Stimulated activated naive CD8-positive, alpha-beta T cell treated with anti-CD3 and anti-CD28 coated beads, Interleukin-15, amount 100 ng/mL, for 72 hours (primary cell): ENCODE measurements at regions not wholly inside any gene's neighbourhood (a gene's known extent, or its start where the extent isn't known, plus 50 kb on each side); places are given as distances from the start of the nearest gene placed in this dataset.

Experiments
- ATAC-seq: fragments of 150-1000 bp; cut with Tn5 transposase; 2 replicates; pipeline ENCODE4 v1.10.0; 2021; ENCODE audit warnings: mild to moderate bottlenecking, moderate library complexity
- DNase-seq, 2 donors: peaks; one replicate each; pipeline ENCODE4 v3.0.0; 2021 to 2022
- H3K27ac Mint-ChIP-seq, 2 donors: one replicate each; pipeline ENCODE4 v1.8.0; 2022; ENCODE audit warnings: mild to moderate bottlenecking in 2 of 2, mixed read lengths in 2 of 2, moderate library complexity in 2 of 2
- H3K27me3 Mint-ChIP-seq: one replicate; pipeline ENCODE4 v1.8.0; 2022; ENCODE audit warnings: mixed read lengths
- H3K4me1 Mint-ChIP-seq: one replicate; pipeline ENCODE4 v1.8.0; 2022; ENCODE audit warnings: mild to moderate bottlenecking, mixed read lengths
- H3K4me3 Mint-ChIP-seq, 2 donors: one replicate each; pipeline ENCODE4 v1.8.0; 2022; ENCODE audit warnings: mild to moderate bottlenecking in 2 of 2, mixed read lengths in 2 of 2, moderate library complexity in 1 of 2
- H3K9me3 Mint-ChIP-seq, 2 donors: one replicate each; pipeline ENCODE4 v1.8.0; 2022; ENCODE audit warnings: mixed read lengths in 2 of 2

DNA sequence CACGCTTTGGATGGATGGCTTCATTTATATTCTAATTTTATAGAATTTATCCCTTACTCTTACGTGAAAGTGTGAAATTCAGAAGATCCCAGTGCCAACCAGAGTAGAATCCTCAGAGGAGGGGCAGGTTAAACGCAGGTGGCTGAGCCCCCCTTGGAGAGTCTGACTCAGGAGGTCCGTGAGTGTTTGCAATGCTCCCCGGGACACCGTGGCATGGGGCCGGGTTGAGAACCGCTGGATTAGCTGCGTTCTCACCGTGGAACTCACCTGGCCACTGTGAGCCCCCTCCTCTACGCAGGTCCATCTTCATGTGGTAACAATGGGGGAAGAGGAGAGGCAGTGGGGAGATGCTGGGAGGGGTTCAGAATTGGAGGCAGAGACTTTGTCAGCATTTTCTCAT, 638.0 kb upstream of the MKI67 start:
- no peak overlapping the region for H3K4me3 Mint-ChIP-seq
- DNase-seq (no peak), ATAC-seq (no peak)

DNA sequence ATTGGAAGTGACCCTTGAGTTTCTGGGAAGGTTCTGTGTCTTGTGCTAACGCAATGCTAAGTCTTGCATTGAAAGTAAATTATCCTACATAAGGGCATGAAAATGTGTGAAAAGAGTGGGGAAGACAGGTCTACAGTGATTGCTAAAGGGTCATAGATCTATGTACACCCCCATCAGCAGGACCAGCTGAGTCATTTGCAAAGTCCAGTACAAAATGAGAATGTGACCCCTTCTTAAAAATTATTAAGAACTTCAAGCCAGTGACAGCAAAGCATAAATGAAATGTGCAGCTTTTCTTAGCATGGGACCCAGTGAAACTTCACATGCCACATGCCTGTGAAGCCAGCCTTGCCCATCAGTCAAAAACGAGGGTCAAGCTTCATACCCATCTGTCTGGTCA, 640.7 kb upstream of the MKI67 start:
- Mint-ChIP-seq H3K27ac (no peak overlapping the region), H3K4me3 (no peak overlapping the region), H3K27me3 (no peaks in the 10 kb centered on the region), H3K4me1 (no peaks in the 10 kb centered on the region), H3K9me3 (peaks cover under 1 to 10% of the 10 kb centered on the region in 2 donors)
- DNase-seq: no peak
- no peak for ATAC-seq

More for the DNA sequence above, 638.0 kb upstream of the MKI67 start:
- H3K27me3 Mint-ChIP-seq: no peaks in the 10 kb centered on the region
- no peak overlapping the region for H3K27ac Mint-ChIP-seq
- H3K4me1 Mint-ChIP-seq: no peaks in the 10 kb centered on the region
- peaks cover 0 to 4% of the 10 kb centered on the region in 2 donors for H3K9me3 Mint-ChIP-seq

DNA sequence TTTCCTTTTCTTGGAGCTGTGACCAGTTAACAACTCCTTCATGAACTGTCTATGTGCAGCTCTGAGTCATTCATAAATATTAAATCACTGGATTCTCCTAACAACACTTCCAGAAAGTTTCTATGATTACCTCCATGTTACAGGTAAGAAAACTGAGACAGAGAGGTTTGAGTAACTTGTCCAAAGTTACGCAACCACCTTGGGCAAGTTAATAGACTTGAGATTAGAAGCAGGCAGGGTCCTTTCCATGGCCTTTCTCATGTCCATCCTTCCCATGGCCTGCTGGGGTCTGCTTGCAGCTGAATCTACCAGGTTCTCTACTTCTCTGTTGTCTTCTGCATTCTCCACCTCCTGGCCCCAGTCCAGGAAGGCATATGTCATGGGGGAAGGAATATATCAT, 648.8 kb upstream of the MKI67 start:
- peaks cover 11 to 25% of the 10 kb centered on the region in 2 donors for H3K9me3 Mint-ChIP-seq
- DNase-seq (no peak), ATAC-seq (no peak)
- H3K4me1 Mint-ChIP-seq: no peaks in the 10 kb centered on the region
- H3K4me3 Mint-ChIP-seq: no peak overlapping the region
- no peak overlapping the region for H3K27ac Mint-ChIP-seq
- no peaks in the 10 kb centered on the region for H3K27me3 Mint-ChIP-seq

DNA sequence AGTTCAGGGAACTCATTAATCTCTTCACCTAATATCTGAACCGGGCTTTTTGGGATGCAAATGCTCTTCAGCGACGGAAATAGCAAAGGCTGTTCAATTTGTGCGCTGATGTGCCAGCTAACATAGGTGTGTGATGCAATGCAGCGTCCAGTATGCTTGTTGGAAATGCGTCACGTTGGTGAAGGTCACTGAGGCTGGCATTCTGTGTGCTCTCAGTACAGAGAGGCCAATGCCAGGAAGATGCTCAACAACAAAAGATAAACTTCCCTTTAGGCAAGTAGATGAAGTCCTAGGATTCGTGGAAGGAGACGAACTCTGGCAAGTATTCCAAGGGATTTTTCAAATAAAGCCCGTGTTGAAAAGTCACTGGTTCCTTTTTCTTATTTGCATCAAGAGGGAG, 649.5 kb upstream of the MKI67 start:
- no peak overlapping the region for H3K4me3 Mint-ChIP-seq
- peaks cover 11 to 18% of the 10 kb centered on the region in 2 donors for H3K9me3 Mint-ChIP-seq

DNA sequence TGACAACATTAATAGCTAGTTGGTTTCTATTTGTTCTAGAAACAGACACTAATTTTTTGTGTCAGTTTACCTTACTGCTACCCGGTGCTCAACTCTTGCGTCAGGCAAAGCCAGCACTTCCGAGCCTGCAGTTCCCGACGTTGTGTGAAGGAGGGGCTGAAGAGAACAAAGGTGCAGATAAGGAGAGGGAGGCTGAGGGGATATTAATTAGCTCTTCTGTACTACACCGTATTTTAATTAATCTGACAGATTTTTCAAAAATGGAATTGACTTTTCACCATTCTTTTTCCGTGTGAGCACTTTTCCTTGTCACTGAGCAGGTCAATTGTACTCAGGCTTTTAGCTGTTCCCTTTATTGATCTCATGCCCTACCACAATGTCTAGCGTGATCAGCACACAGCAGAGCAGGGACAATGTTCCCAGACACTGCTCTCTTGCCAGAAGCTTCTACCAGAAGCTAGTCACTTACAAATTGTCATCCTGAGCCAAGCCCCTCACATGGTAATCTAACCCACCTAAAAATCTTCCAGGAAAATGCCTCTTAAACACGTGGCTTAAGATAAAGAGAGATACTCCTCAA, 650.5 kb upstream of the MKI67 start:
- no peak for DNase-seq
- Mint-ChIP-seq H3K27ac (no peak overlapping the region), H3K27me3 (no peaks in the 10 kb centered on the region), H3K4me3 (no peak overlapping the region), H3K9me3 (peaks cover 11 to 16% of the 10 kb centered on the region in 2 donors), H3K4me1 (no peaks in the 10 kb centered on the region)
- no peak for ATAC-seq

More for the DNA sequence above, 649.5 kb upstream of the MKI67 start:
- Mint-ChIP-seq H3K27me3 (no peaks in the 10 kb centered on the region), H3K27ac (no peak overlapping the region), H3K4me1 (no peaks in the 10 kb centered on the region)
- ATAC-seq (no peak), DNase-seq (no peak)

DNA sequence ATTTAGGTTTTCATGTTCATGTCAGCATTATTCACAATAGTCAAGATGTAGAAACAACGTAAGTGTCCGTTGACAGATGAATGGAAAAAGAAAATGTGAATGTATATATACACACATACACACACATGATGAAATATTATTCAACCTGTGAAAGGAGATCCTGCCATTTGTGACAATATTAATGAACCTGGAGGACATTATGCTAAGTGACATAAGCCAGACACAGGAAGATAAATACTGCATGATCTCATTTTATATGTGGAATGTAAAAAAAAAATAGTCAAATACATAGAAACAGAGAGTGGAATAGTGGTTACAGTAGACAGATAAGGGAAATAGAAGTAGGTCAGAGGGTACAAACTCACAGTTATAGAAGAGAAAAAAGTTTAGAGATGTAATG, 651.1 kb upstream of the MKI67 start:
- no peaks in the 10 kb centered on the region for H3K4me1 Mint-ChIP-seq
- no peak overlapping the region for H3K4me3 Mint-ChIP-seq
- ATAC-seq: no peak
- H3K27me3 Mint-ChIP-seq: no peaks in the 10 kb centered on the region
- H3K9me3 Mint-ChIP-seq: peaks cover 6 to 10% of the 10 kb centered on the region in 2 donors
- no peak overlapping the region for H3K27ac Mint-ChIP-seq
- no peak for DNase-seq

DNA sequence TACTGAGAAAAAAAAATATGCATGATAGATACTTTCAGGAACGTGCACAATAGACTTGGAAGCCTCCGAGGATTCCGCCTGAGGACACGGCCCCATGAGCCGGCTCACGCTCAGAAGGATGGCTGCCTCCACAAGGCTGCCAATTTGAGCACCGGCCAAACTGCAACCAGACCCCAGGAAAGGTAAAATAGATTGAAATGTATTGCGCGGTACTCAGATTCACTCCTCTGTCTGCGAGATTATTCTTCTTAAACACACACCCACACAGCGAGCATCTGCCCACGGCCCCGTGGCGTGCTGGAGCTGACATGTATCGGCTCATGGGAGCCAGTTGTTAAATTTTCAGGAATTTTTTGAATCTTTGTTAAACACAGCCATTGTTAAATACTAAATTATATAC, 653.2 kb upstream of the MKI67 start:
- Mint-ChIP-seq H3K4me3 (no peak overlapping the region), H3K9me3 (no peaks in the 10 kb centered on the region), H3K27ac (no peak overlapping the region), H3K4me1 (no peaks in the 10 kb centered on the region), H3K27me3 (no peaks in the 10 kb centered on the region)
- ATAC-seq: no peak
- DNase-seq: no peak

DNA sequence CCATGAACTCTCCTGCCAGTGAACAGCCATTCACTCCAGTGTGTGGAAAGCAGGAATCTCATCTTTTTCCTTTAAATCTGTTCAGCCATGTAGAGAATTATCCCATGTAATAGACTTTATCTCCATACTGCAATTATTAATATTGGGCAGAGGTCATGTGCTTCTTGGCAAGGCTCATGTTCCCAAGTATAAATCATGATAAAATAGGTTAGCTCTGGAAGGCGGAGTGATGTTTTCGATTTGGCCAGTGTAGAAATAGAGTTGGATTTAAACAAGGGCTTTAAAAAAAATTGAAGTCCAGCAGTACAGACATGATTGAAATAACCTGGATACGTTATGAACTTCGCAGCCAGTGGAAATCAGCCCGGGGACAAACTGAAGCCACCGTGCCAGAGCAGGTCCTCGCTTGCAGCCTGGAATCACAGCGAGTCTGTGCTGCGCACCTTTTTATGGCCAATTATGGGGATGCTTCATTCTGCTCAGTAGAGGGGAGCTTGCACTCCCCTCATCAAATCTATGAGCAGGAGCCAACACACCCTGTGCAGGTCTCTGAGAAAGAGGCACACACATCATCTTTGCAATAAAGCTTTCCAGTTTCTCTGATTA, 654.0 kb upstream of the MKI67 start:
- ATAC-seq (no peak), DNase-seq (no peak)
- Mint-ChIP-seq H3K4me3 (no peak overlapping the region), H3K4me1 (no peaks in the 10 kb centered on the region), H3K27me3 (no peaks in the 10 kb centered on the region), H3K27ac (no peak overlapping the region), H3K9me3 (no peaks in the 10 kb centered on the region)

DNA sequence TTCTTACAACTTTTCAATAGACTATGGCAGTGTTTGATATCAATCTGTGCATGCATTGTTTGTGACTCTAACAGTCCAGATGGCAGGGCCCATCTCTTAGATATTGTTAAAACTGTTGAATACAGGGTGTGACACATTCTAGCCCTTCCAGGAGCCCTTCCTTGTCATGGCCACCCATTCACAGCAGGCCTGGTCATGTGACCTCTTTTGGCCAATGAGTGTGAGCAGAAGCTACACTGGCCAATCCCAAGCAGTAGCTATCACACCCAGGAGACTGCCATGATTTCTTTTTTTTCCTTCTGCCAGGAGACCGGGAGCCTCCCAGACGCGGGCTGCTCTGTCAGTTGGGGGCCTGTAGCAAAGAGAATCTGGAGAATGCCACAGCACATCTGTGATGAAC, 655.4 kb upstream of the MKI67 start:
- H3K9me3 Mint-ChIP-seq: no peaks in the 10 kb centered on the region
- no peak for DNase-seq
- no peaks in the 10 kb centered on the region for H3K4me1 Mint-ChIP-seq
- no peak for ATAC-seq
- H3K27me3 Mint-ChIP-seq: no peaks in the 10 kb centered on the region
- H3K4me3 Mint-ChIP-seq: no peak overlapping the region
- H3K27ac Mint-ChIP-seq: no peak overlapping the region

DNA sequence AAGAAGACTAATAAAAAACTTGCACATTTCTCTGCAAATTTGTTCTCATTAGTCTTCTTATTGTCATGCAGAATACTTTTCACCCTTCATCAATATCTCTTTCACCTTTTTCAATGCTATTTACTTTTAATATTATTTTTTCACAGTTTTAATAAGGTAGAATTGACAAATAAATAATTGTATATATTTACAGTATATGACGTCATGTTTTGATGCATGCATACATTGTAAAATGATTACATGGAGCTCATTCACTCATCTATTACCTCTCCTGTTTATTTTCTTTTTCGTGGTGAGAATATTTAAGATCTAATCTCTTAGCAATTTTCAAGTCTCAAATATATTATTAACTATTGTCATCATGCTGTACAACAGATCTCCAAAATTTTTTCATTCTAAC, 658.2 kb upstream of the MKI67 start:
- Mint-ChIP-seq H3K9me3 (no peaks in the 10 kb centered on the region), H3K4me1 (no peaks in the 10 kb centered on the region), H3K27me3 (no peaks in the 10 kb centered on the region), H3K4me3 (no peak overlapping the region), H3K27ac (no peak overlapping the region)
- no peak for ATAC-seq
- no peak for DNase-seq

DNA sequence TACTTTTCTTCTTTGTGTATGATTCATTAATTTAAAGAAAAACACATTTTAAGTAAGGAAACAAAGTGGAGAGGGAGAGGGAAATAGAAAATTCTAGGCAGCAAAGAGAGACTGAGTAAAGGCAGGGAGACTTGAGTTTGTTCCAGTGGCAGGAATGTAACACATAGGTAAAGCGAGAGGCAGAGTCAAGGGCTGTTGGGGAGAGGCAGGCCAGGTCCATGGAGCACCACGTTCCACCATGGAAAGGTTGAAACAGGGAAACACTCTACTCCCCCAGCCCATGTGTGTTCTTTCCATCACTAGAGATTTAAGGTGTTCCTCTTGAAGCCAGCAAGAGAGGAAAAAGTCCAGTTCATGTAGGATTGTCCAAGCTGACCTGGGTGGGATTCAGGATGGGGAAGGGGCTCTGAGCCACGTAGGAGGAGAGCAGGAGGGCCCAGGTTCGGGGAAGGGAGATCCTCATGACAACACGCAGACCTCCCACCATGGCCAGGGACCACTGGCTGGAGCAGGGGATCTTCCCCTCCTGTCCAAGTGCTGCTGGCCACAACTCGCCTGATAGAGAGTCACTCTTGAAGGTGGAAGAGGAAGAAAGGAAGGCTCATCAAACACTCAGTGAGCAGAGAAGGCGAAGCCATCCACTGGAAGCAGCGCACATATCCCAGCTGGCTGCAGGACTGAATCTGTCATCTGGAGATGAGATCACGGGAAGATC, 666.4 kb upstream of the MKI67 start:
- no peak overlapping the region for H3K4me3 Mint-ChIP-seq
- no peak for ATAC-seq
- H3K27ac Mint-ChIP-seq: peak overlapping the region in 1 of 2 donors; percentile 61
- H3K9me3 Mint-ChIP-seq: no peaks in the 10 kb centered on the region
- no peaks in the 10 kb centered on the region for H3K27me3 Mint-ChIP-seq
- no peaks in the 10 kb centered on the region for H3K4me1 Mint-ChIP-seq
- DNase-seq: no peak

DNA sequence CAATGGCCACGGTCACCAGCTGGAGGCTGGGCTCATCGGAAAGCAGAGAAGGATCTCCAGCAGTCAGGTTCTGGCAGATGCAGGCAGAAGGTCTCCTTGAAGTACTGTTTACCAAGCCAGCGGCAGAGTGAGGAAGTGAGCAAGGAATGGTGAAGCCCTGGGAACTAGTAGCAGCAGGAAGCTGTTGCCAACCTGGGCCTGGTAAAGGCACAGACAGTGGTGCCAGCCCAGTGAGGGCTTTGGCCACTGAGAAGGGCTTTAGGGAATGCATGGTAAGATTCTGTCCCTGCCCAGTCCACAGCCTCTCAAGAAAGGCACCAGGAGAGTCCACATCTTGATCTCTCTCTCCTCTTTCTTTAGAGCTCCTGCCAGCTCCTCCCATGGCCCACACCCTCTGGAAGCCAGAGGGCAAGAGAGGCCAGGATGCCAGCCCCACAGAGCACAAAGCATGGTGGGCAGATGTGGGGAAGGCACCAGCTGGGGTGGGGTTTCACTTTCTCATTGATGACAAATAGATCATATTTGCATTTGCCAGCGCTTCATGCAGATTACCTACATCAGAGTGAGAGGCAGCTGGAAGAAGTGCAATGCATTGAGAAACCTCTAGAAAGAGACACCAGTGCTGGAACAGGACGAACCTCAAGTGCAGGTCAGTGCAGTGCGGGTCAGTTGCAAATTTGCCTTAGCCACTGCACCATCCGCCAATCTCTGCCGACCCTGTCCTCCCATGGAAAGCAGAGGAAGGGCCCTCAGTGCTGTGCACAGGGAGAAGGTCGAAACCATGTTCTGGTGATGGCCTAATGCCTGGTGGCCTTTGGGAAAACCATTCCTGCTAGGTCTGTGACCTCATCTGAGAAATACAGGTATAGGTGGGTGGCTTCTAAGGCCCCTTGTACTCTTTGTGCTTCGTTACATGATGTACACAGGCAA, 667.8 kb upstream of the MKI67 start:
- peak overlapping the region in 1 of 2 donors; percentile 84 for H3K27ac Mint-ChIP-seq
- ATAC-seq: no peak
- H3K27me3 Mint-ChIP-seq: no peaks in the 10 kb centered on the region
- H3K9me3 Mint-ChIP-seq: no peaks in the 10 kb centered on the region
- DNase-seq: no peak
- no peak overlapping the region for H3K4me3 Mint-ChIP-seq
- H3K4me1 Mint-ChIP-seq: no peaks in the 10 kb centered on the region

DNA sequence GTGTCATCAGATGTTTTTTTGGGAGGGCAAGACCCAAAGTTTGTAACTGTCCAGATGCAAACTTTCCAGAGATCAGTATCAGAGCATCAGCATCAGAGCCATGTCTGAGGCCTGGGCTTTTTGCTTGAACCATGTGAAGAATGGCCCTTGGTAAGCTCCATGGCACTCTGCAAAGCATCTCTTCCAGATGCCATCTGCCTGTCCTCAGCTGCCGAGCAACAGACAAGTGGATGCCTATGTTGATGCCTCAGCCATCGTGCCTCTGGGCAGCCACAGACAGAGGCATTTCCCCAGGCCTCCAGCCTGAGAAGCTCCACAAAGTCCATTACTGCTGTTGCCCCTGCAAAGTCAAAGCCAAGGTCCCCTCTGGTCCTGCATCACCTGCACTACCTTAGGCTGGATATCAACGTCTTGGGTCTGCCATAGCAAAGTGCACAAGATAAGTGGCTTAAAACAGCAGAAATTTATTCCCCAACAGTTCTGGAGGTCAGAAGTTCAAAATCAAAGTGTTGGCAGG, 670.2 kb upstream of the MKI67 start:
- ATAC-seq (no peak), DNase-seq (no peak)
- H3K4me3 Mint-ChIP-seq: no peak overlapping the region
- H3K4me1 Mint-ChIP-seq: no peaks in the 10 kb centered on the region
- no peaks in the 10 kb centered on the region for H3K27me3 Mint-ChIP-seq
- H3K9me3 Mint-ChIP-seq: no peaks in the 10 kb centered on the region
- no peak overlapping the region for H3K27ac Mint-ChIP-seq

DNA sequence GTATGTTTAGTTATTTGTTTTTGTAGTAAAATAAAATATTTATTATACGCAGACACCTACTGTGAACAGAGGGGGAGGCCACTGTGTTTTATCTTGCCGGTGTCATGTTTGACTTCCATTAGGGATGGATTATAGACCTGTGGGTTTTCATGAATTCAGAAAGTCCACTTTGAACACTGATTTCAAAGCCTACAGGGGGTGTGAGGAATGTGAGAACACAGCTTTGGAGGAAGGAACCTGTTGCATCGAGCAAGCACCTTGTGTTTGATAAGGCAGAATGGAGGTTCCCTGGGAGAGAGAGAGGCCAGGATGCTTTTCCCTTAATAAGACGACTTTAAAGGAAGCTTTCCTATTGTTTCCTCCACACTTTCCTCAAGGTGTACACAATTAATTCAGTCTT, 665.0 kb upstream of the MGMT start:
- Mint-ChIP-seq H3K27ac (no peak overlapping the region), H3K27me3 (no peaks in the 10 kb centered on the region), H3K4me1 (no peaks in the 10 kb centered on the region), H3K4me3 (no peak overlapping the region), H3K9me3 (peaks cover 0 to under 1% of the 10 kb centered on the region in 2 donors)
- no peak for ATAC-seq
- DNase-seq: no peak

DNA sequence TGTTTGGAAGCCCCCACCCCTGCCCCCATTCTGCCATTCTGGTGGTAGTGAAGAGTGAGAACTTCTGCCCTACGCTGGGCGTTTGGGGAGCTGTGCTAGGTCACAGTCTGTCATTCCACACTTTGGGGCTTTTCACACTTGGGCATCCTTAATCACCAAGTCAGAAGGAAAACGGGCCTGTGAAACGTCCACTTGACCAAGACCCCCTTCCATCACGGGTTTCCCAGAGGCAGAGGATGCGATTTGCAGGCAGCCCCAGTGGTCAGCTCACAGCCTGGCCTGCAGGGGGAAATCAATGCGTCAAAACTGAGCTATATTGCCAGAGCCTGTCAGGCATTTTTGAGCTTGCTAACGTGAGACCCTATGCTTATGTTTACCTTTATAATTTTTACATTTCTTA, 663.3 kb upstream of the MGMT start:
- DNase-seq (no peak), ATAC-seq (no peak)
- no peaks in the 10 kb centered on the region for H3K27me3 Mint-ChIP-seq
- H3K4me1 Mint-ChIP-seq: no peaks in the 10 kb centered on the region
- peaks cover 0 to 8% of the 10 kb centered on the region in 2 donors for H3K9me3 Mint-ChIP-seq
- H3K27ac Mint-ChIP-seq: no peak overlapping the region
- no peak overlapping the region for H3K4me3 Mint-ChIP-seq
